Dedifferentiated amniotic fluid mesenchymal stem cell (primary cell): ENCODE measurements at regions not wholly inside any gene's neighbourhood (a gene's known extent, or its start where the extent isn't known, plus 50 kb on each side); places are given as distances from the start of the nearest gene placed in this dataset.

Experiments
- DNase-seq: peaks from one replicate; pipeline ENCODE4 v3.0.0-alpha.2; 2016; ENCODE audit errors: extremely low spot score

- peak; percentile 95 for DNase-seq
Measured at GRCh38 chr3:102180280-102180931, 254.4 kb upstream of the ZPLD1 start.

GRCh38 chr3:102181175-102181920 is 253.5 kb upstream of the ZPLD1 start:
- peak; percentile 86 for DNase-seq

GRCh38 chr3:102182162-102182561 is 252.7 kb upstream of the ZPLD1 start:
- no peak for DNase-seq

GRCh38 chr3:102183186-102183585 is 251.6 kb upstream of the ZPLD1 start:
- DNase-seq, result no peak

- no peak for DNase-seq
Measured at GRCh38 chr3:102183623-102184022, 251.2 kb upstream of the ZPLD1 start.

GRCh38 chr3:102189541-102189940 is 245.3 kb upstream of the ZPLD1 start:
- no peak for DNase-seq

- DNase-seq, result no peak
Measured at GRCh38 chr3:102189956-102190723, 244.7 kb upstream of the ZPLD1 start.

GRCh38 chr3:102192575-102192974 is 242.2 kb upstream of the ZPLD1 start:
- no peak for DNase-seq

- no peak for DNase-seq
Measured at GRCh38 chr3:102193255-102193654, 241.6 kb upstream of the ZPLD1 start.

GRCh38 chr3:102194001-102194400 is 240.8 kb upstream of the ZPLD1 start:
- DNase-seq, result no peak

GRCh38 chr3:102194760-102195159 is 240.1 kb upstream of the ZPLD1 start:
- no peak for DNase-seq

GRCh38 chr3:102195198-102195948 is 239.4 kb upstream of the ZPLD1 start:
- no peak for DNase-seq

- no peak for DNase-seq
Measured at GRCh38 chr3:102200126-102200525, 234.7 kb upstream of the ZPLD1 start.

GRCh38 chr3:102200560-102200959 is 234.3 kb upstream of the ZPLD1 start:
- DNase-seq, result no peak

GRCh38 chr3:102205647-102206046 is 229.2 kb upstream of the ZPLD1 start:
- no peak for DNase-seq

- DNase-seq, result peak; percentile 29
Measured at GRCh38 chr3:102206511-102207031, 228.2 kb upstream of the ZPLD1 start.

- no peak for DNase-seq
Measured at GRCh38 chr3:102207151-102207571, 227.7 kb upstream of the ZPLD1 start.

GRCh38 chr3:102215166-102215565 is 219.6 kb upstream of the ZPLD1 start:
- DNase-seq, result no peak

GRCh38 chr3:102223132-102223531 is 211.7 kb upstream of the ZPLD1 start:
- no peak for DNase-seq

GRCh38 chr3:102224171-102224570 is 210.6 kb upstream of the ZPLD1 start:
- no peak for DNase-seq

GRCh38 chr3:102225005-102225404 is 209.8 kb upstream of the ZPLD1 start:
- no peak for DNase-seq
